Thyroid gland (tissue), 4 donors: ENCODE measurements at regions not wholly inside any gene's neighbourhood (a gene's known extent, or its start where the extent isn't known, plus 50 kb on each side); places are given as distances from the start of the nearest gene placed in this dataset.

Source experiments
- CTCF ChIP-seq, 6 experiments: fragments of 200-600 bp in 3 of 6; fragments of 450-650 bp in 3 of 6; sonication (generic) in 3 of 6; IDR thresholded peaks; one replicate each; pipeline ENCODE4 v1.5.1; 2016 to 2019; ENCODE audit warnings: antibody characterized with exemption in 6 of 6, mild to moderate bottlenecking in 2 of 6, inconsistent platforms in 1 of 6, moderate library complexity in 1 of 6
- POLR2A ChIP-seq, 2 donors: fragments of 450-650 bp; IDR thresholded peaks; one replicate each; pipeline ENCODE4 v1.6.1; 2017; ENCODE audit warnings: antibody characterized with exemption in 2 of 2, mild to moderate bottlenecking in 2 of 2, moderate library complexity in 1 of 2

DNA sequence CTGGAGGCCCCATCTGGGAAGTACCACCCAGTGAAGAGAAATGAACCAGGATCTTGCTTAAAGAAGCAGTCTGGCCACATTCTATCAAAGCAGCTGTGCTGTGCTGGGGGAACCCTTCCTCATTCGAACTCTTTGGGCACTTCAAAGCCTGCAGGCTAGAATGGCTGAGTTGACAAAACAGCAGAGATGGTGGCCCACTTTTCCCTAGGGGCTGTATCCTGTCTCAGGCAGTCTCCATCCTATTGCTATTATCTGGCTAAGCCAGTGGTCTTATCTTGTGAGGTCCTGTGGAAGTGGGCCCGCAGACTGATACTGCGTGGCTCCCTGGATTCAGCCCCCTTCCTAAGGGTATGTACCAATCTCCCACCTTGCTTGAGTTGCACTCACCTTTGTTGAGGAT, 114.3 kb downstream of the VSIG4 start:
- no peak for TF ChIP-seq CTCF (IDR thresholded peaks at IDR 0.05)
- TF ChIP-seq POLR2A (IDR thresholded peaks at IDR 0.05): no peak
